Neural crest cell (in vitro differentiated cells): ENCODE measurements at regions not wholly inside any gene's neighbourhood (a gene's known extent, or its start where the extent isn't known, plus 50 kb on each side); places are given as distances from the start of the nearest gene placed in this dataset.

Experiments used
- DNase-seq: peaks from one replicate; pipeline ENCODE4 v3.0.0; 2021; ENCODE audit warnings: low read depth, mixed read lengths, low spot score
- H3K27ac Mint-ChIP-seq: one replicate; pipeline ENCODE4 v1.8.0; 2021; ENCODE audit warnings: mild to moderate bottlenecking, mixed read lengths; ENCODE audit not compliant: unreplicated experiment
- H3K27me3 Mint-ChIP-seq: 2 replicates; pipeline ENCODE4 v1.8.0; 2021; ENCODE audit warnings: low read depth, mild to moderate bottlenecking, mixed read lengths
- H3K36me3 Mint-ChIP-seq: 2 replicates; pipeline ENCODE4 v1.8.0; 2021; ENCODE audit warnings: low read depth, mild to moderate bottlenecking, mixed read lengths
- H3K4me1 Mint-ChIP-seq: 2 replicates; pipeline ENCODE4 v1.8.0; 2021; ENCODE audit warnings: mixed read lengths
- H3K4me3 Mint-ChIP-seq: one replicate; pipeline ENCODE4 v1.8.0; 2021; ENCODE audit warnings: mild to moderate bottlenecking, mixed read lengths
- H3K9me3 Mint-ChIP-seq: 2 replicates; pipeline ENCODE4 v1.8.0; 2021; ENCODE audit warnings: mixed read lengths
- TF ChIP-seq, protein P1 (sequence below): fragments of 200-600 bp; sonication (generic); conservative IDR thresholded peaks from 2 replicates; pipeline ENCODE4 v1.5.0; 2021; ENCODE audit warnings: antibody characterized with exemption, mild to moderate bottlenecking

DNA sequence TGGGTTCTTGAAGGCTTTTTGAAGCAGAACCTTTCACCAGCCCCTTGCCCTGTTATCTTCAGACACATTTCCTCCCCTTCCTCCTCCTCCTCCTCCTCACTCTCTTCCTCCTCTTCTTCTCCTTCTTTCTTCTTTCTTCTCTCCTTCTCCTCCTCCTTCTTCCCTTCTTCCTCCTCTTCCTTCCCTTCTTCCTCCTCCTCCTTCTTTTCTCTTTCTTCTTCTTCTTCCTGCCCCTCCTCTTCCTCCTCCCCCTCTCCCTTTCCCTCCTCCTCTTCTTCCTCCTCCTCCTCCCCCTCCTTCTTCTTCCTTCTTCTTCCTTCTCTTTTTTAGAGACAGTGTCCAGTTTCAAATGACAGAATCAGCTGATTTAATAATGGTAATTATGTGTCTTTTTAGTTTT is 226.0 kb downstream of the DKK2 start:
- H3K27me3 Mint-ChIP-seq, result peaks cover 2% of the 10 kb centered on the region
- no peaks in the 10 kb centered on the region for H3K9me3 Mint-ChIP-seq
- no peaks in the 10 kb centered on the region for H3K4me1 Mint-ChIP-seq
- H3K36me3 Mint-ChIP-seq, result no peaks in the 10 kb centered on the region
- H3K27ac Mint-ChIP-seq, result no peak overlapping the region
- H3K4me3 Mint-ChIP-seq, result no peak overlapping the region
- no peak for DNase-seq
- TF ChIP-seq, protein P1, sequence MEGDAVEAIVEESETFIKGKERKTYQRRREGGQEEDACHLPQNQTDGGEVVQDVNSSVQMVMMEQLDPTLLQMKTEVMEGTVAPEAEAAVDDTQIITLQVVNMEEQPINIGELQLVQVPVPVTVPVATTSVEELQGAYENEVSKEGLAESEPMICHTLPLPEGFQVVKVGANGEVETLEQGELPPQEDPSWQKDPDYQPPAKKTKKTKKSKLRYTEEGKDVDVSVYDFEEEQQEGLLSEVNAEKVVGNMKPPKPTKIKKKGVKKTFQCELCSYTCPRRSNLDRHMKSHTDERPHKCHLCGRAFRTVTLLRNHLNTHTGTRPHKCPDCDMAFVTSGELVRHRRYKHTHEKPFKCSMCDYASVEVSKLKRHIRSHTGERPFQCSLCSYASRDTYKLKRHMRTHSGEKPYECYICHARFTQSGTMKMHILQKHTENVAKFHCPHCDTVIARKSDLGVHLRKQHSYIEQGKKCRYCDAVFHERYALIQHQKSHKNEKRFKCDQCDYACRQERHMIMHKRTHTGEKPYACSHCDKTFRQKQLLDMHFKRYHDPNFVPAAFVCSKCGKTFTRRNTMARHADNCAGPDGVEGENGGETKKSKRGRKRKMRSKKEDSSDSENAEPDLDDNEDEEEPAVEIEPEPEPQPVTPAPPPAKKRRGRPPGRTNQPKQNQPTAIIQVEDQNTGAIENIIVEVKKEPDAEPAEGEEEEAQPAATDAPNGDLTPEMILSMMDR, result no peak

DNA sequence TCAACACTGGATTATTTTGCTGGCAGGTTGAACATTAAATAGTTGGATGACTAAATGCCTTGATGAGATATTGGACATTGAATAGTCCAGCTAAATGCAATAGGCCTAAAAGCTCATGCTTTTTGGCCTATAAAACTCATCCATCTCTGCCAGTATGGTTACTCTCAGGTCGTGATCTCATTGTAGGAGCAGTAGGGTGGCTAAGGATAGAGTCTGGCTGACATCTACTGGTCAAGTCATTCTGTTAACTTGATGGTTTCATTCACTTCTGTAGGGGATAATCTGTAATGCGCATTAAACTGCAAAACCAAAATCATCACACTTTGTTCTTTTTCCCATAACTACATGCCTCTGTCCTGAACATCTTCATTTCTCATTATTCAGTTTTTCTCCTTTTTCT is 227.0 kb downstream of the DKK2 start:
- no peak for DNase-seq
- Mint-ChIP-seq H3K4me3 (no peak overlapping the region), H3K9me3 (no peaks in the 10 kb centered on the region), H3K27ac (no peak overlapping the region), H3K27me3 (no peaks in the 10 kb centered on the region), H3K4me1 (no peaks in the 10 kb centered on the region), H3K36me3 (no peaks in the 10 kb centered on the region)
- TF ChIP-seq, protein P1, result peak; percentile 53

DNA sequence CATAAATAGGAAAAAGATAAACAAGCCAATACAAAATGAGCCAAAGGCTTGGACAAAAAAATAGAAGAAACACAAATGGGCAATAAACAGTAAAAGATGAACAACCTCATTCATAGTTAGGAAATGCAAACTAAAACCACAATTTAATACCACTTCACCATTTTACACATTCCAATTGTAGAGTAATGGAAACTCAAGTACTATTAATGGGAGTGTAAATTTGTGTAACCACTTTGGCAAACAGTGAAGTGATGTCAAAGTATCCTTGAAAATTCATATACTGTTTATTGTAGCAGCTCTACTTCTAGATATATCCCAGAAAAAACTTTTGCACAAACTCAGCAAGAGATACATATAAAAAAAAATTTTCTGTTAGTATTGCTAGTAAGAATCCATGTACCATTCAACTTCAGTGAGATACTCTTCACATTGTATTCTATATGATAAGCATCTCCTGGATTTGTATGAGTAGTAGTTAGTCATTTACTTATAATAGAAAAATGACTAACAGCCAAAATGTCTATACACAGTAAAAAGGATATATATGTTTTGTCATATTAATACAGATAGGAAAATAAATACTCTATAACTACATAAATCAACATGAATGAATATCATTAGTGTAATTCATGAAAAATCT is 229.8 kb downstream of the DKK2 start:
- DNase-seq, result no peak
- Mint-ChIP-seq H3K27me3 (peaks cover 4% of the 10 kb centered on the region), H3K4me1 (no peaks in the 10 kb centered on the region), H3K36me3 (no peaks in the 10 kb centered on the region), H3K27ac (no peak overlapping the region), H3K4me3 (no peak overlapping the region), H3K9me3 (no peaks in the 10 kb centered on the region)
- TF ChIP-seq, protein P1, result no peak

DNA sequence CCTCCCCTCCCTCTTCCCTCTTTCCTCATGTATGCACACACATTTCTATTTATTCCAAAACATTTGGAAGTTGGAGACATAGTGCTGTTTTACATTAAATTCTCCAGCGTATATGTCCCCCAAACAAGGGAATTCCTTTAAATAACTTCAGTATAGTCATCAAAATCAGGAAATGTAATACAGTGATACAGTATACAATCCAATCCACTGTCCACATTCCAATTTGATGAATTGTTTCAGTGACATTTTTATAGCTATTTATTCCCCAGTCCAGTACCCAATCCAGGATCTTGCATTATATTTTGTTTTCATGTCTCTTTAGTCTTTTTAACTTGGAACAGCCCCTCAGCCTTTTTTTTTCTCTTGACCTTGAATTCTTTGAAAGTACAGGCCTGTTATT is 233.0 kb downstream of the DKK2 start:
- H3K36me3 Mint-ChIP-seq, result no peaks in the 10 kb centered on the region
- no peak overlapping the region for H3K27ac Mint-ChIP-seq
- H3K4me1 Mint-ChIP-seq, result no peaks in the 10 kb centered on the region
- H3K4me3 Mint-ChIP-seq, result no peak overlapping the region
- DNase-seq, result no peak
- no peaks in the 10 kb centered on the region for H3K9me3 Mint-ChIP-seq
- peaks cover 6% of the 10 kb centered on the region for H3K27me3 Mint-ChIP-seq
- TF ChIP-seq, protein P1, result no peak

DNA sequence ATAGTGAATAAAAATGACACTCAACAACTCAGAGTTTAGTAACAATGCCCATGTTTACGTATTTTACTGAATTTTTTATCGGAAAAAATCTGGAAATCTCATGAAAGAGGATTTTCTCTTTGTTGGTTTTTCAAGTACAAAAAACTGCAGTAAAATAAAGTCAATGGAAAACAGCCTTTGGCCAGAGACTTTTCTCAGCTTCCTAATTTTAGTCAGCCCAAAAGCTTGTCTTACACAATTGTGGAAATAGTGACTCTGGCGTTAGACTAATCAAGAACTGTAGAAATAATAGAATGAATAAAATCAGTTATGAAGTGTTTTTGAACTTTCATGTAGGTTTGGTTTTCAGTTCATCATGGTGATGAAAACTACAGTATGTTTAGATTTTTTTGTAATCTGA is 234.7 kb downstream of the DKK2 start:
- DNase-seq, result no peak
- TF ChIP-seq, protein P1, result no peak

DNA sequence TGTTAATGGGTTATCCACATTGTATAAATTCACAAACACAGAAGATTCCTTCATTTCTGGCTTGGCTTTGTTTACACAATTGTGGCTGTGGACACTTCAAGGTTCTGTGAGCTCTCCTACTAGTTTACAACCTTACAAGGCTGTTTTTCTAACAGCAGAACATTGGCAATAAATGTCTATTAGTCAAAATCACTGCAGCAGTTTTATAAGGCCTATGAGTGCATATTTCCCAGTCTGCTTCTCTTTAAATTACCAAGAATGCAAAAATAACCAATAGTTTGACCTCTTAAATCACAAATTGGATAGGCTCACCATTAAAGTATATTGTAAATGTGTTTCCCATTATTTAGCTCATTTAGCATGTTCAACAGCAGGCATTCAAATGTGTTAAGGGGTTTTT is 239.2 kb downstream of the DKK2 start:
- no peak for DNase-seq
- no peak overlapping the region for H3K27ac Mint-ChIP-seq
- no peaks in the 10 kb centered on the region for H3K36me3 Mint-ChIP-seq
- TF ChIP-seq, protein P1, result no peak
- H3K9me3 Mint-ChIP-seq, result no peaks in the 10 kb centered on the region
- H3K27me3 Mint-ChIP-seq, result peaks cover 20% of the 10 kb centered on the region
- H3K4me1 Mint-ChIP-seq, result no peaks in the 10 kb centered on the region
- no peak overlapping the region for H3K4me3 Mint-ChIP-seq

More for the DNA sequence above, 234.7 kb downstream of the DKK2 start:
- Mint-ChIP-seq H3K9me3 (no peaks in the 10 kb centered on the region), H3K4me3 (no peak overlapping the region), H3K4me1 (no peaks in the 10 kb centered on the region), H3K36me3 (no peaks in the 10 kb centered on the region), H3K27me3 (peaks cover 6% of the 10 kb centered on the region), H3K27ac (no peak overlapping the region)
